Upper lobe of left lung (tissue), 4 donors: ENCODE measurements at regions not wholly inside any gene's neighbourhood (a gene's known extent, or its start where the extent isn't known, plus 50 kb on each side); places are given as distances from the start of the nearest gene placed in this dataset.

ENCODE experiments used
- CTCF ChIP-seq, 6 experiments: fragments of 450-650 bp in 4 of 6; fragments of 200-600 bp in 2 of 6; sonication (generic) in 2 of 6; IDR thresholded peaks; one replicate each; pipeline ENCODE4 v1.5.1; 2016 to 2019; ENCODE audit warnings: antibody characterized with exemption in 6 of 6
- POLR2AphosphoS5 ChIP-seq, 2 donors: sonication (generic); formaldehyde crosslinking; IDR thresholded peaks; one replicate each; pipeline ENCODE4 v1.5.1; 2017; ENCODE audit warnings: antibody characterized with exemption in 2 of 2

GRCh38 chr3:167172377-167172776 lies 207.7 kb downstream of the ZBBX start:
- TF ChIP-seq POLR2AphosphoS5 (IDR thresholded peaks at IDR 0.05) (no peak), CTCF (IDR thresholded peaks at IDR 0.05) (no peak)
